GM12873 (cell line): ENCODE measurements at regions not wholly inside any gene's neighbourhood (a gene's known extent, or its start where the extent isn't known, plus 50 kb on each side); places are given as distances from the start of the nearest gene placed in this dataset.

Experiments
- TF ChIP-seq, protein P1 (sequence below): IDR thresholded peaks from 2 replicates; pipeline ENCODE4 v1.5.1; 2012; ENCODE audit warnings: low read depth, mild to moderate bottlenecking, moderate library complexity, low read length, control low read depth; ENCODE audit not compliant: insufficient read depth; ENCODE audit errors: missing control alignments

DNA sequence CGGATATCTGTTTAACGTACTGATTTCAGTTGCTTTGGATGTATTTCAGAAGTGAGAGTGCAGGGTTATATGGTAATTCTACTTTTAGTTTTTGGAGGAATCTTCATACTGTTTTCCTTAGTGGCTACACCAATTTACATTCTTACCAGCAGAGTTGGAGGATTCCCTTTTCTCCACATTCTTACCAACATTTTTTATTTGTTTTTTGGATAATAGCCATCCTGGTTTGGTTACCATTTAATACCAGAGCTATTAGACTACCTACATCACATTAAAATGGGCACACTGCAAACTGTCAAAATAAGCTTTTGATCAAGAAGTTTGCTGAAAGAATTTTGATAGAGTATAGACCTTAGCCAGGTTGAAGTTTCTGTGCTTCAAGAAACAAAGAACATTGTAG, 217.2 kb upstream of the CFAP20DC start:
- TF ChIP-seq, protein P1, sequence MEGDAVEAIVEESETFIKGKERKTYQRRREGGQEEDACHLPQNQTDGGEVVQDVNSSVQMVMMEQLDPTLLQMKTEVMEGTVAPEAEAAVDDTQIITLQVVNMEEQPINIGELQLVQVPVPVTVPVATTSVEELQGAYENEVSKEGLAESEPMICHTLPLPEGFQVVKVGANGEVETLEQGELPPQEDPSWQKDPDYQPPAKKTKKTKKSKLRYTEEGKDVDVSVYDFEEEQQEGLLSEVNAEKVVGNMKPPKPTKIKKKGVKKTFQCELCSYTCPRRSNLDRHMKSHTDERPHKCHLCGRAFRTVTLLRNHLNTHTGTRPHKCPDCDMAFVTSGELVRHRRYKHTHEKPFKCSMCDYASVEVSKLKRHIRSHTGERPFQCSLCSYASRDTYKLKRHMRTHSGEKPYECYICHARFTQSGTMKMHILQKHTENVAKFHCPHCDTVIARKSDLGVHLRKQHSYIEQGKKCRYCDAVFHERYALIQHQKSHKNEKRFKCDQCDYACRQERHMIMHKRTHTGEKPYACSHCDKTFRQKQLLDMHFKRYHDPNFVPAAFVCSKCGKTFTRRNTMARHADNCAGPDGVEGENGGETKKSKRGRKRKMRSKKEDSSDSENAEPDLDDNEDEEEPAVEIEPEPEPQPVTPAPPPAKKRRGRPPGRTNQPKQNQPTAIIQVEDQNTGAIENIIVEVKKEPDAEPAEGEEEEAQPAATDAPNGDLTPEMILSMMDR, result no peak

DNA sequence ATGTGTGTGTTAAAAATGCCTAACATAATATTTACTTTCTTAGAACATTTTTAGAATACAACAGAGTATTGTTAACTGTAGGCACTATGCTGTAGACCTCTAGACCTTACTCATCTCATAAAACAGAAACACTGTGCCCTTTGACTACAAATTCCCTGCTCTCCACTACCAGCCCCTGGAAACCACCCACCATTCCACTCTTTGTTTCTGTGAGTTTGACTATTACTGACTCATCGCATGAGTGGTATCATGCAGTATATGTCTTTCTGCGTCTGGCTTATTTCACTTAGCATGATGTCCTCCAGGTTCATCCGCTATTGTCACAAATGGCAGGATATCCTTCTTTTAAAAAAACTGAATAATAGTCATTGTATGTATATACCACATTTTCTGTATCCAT, 216.7 kb upstream of the CFAP20DC start:
- TF ChIP-seq, protein P1, result no peak

DNA sequence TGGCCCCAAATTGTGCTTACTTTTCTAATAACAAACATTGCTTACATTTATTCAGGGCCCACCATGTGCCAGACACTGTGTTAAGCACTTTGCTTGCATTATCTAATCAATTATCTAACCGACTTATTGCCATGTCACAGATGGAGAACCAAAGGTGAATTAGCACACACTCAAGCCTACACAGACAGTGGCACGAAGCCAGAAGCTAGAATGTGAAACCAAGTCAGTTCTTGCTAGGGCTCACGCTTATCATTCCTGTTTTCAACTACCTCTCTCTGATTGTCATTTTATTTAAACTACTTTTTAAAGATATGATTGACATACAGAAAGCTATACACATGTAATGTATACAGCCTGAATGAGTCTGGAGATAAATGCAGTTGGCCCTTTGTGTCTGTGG, 215.7 kb upstream of the CFAP20DC start:
- TF ChIP-seq, protein P1, result no peak

GRCh38 chr3:59264366-59264765, 214.5 kb upstream of the CFAP20DC start:
- TF ChIP-seq, protein P1, result no peak

- TF ChIP-seq, protein P1, result no peak
These were observed 213.3 kb upstream of the CFAP20DC start for GRCh38 chr3:59263152-59263551.

DNA sequence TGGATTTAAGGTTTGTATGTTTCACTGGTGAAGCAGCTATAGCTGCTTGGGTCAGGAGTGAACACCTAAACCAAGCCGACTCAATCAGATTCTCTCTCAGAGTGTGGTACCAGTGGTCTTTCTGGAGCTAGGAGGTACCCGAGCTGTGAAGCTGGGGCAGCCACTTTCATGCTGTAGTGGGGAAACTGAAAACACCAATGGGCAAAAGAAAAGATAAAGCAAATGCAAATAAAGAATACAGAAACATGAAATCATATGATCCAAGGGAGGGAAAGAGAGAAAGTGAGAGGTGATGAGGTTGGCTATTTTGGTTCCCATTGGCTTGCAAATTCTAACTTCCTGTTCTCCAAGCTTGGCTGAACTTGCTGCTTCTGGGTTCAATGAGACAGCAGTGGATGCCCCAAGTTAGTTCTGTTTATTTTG, 212.3 kb upstream of the CFAP20DC start:
- TF ChIP-seq, protein P1, result no peak

DNA sequence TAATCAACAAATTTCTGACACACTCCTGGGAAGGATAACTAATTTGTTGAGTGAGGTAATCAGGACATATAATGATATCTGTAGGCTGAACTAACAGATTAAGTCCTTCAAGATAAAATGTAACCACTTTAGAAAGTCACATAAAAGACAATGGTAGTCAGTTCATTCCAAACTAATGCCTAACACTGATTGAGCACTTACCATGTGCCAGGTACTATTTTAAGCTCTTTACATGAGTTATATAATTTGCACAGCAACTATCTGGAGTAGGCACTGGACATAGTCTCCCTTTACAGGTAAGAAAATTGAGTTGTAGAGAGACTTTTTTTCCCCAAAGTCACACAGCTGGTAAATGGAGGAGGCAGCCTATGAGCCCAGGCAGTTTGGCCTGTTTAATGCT, 211.2 kb upstream of the CFAP20DC start:
- TF ChIP-seq, protein P1, result no peak
